Stimulated activated CD8-positive, alpha-beta memory T cell treated with anti-CD3 and anti-CD28 coated beads, Interleukin-12 subunit alpha, Interleukin-12 subunit beta, amount 100 ng/mL, for 1 hour (primary cell): ENCODE measurements at regions not wholly inside any gene's neighbourhood (a gene's known extent, or its start where the extent isn't known, plus 50 kb on each side); places are given as distances from the start of the nearest gene placed in this dataset.

Experiments
- DNase-seq: peaks from one replicate; pipeline ENCODE4 v3.0.0-alpha.2; 2020; ENCODE audit warnings: low read depth

- no peak for DNase-seq
Measured at GRCh38 chr17:77458202-77459017, 317.6 kb downstream of the SEC14L1 start.

GRCh38 chr17:77459018-77459755 is 318.4 kb downstream of the SEC14L1 start:
- no peak for DNase-seq

GRCh38 chr17:77460514-77461046 is 319.8 kb downstream of the SEC14L1 start:
- no peak for DNase-seq

GRCh38 chr17:77461277-77462057 is 320.7 kb downstream of the SEC14L1 start:
- no peak for DNase-seq

- DNase-seq, result no peak
Measured at GRCh38 chr17:77462090-77462489, 321.3 kb downstream of the SEC14L1 start.

GRCh38 chr17:77462553-77463497 is 322.1 kb downstream of the SEC14L1 start:
- DNase-seq, result no peak

- no peak for DNase-seq
Measured at GRCh38 chr17:77464988-77465357, 324.2 kb downstream of the SEC14L1 start.

GRCh38 chr17:77465358-77466041 is 324.7 kb downstream of the SEC14L1 start:
- peak; percentile 66 for DNase-seq

- no peak for DNase-seq
Measured at GRCh38 chr17:77466140-77466539, 325.4 kb downstream of the SEC14L1 start.

GRCh38 chr17:77466596-77467223 is 325.9 kb downstream of the SEC14L1 start:
- DNase-seq, result no peak

GRCh38 chr17:77467521-77467920 is 326.8 kb downstream of the SEC14L1 start:
- no peak for DNase-seq

GRCh38 chr17:77468897-77469296 is 328.1 kb downstream of the SEC14L1 start:
- no peak for DNase-seq

- DNase-seq, result no peak
Measured at GRCh38 chr17:77470330-77470786, 329.6 kb downstream of the SEC14L1 start.

GRCh38 chr17:77470800-77471733 is 330.3 kb downstream of the SEC14L1 start:
- DNase-seq, result no peak

- no peak for DNase-seq
Measured at GRCh38 chr17:77471984-77472461, 331.3 kb downstream of the SEC14L1 start.

GRCh38 chr17:77472468-77473310 is 331.9 kb downstream of the SEC14L1 start:
- DNase-seq, result no peak

GRCh38 chr17:77473615-77474226 is 333.0 kb downstream of the SEC14L1 start:
- DNase-seq, result no peak
